Prostate gland (tissue), 2 donors: ENCODE measurements at regions not wholly inside any gene's neighbourhood (a gene's known extent, or its start where the extent isn't known, plus 50 kb on each side); places are given as distances from the start of the nearest gene placed in this dataset.

ENCODE experiments used
- DNase-seq: peaks from one replicate; pipeline ENCODE4 v3.0.0-alpha.2; 2019; ENCODE audit warnings: low spot score
- H3K27ac ChIP-seq, 2 donors: fragments of 200-600 bp; sonication (generic); 2 replicates each; pipeline ENCODE4 v1.5.1; 2017 to 2019
- H3K27me3 ChIP-seq: fragments of 200-600 bp; sonication (generic); replicated peaks from 2 replicates; pipeline ENCODE4 v1.5.1; 2019; ENCODE audit not compliant: insufficient read depth
- H3K36me3 ChIP-seq, 2 donors: fragments of 200-600 bp; sonication (generic); 1 replicate in 1 of 2; 2 replicates in 1 of 2; pipeline versions ENCODE4 v1.5.1 to v1.8.1; 2017 to 2019
- H3K4me1 ChIP-seq: fragments of 200-600 bp; sonication (generic); replicated peaks from 2 replicates; pipeline ENCODE4 v1.5.1; 2019
- H3K4me3 ChIP-seq, 2 donors: fragments of 200-600 bp; sonication (generic); 2 replicates each; pipeline ENCODE4 v1.5.1; 2017 to 2019
- H3K9me3 ChIP-seq: fragments of 200-600 bp; sonication (generic); 2 replicates; pipeline ENCODE4 v1.5.1; 2017
- CTCF ChIP-seq, 4 experiments: fragments of 200-600 bp in 2 of 4; fragments of 450-650 bp in 2 of 4; sonication (generic) in 2 of 4; IDR thresholded peaks; 1 replicate in 3 of 4; 2 replicates in 1 of 4; pipeline ENCODE4 v1.5.1; 2016 to 2019; ENCODE audit warnings: antibody characterized with exemption in 4 of 4, mild to moderate bottlenecking in 2 of 4, moderate library complexity in 2 of 4
- POLR2A ChIP-seq: fragments of 450-650 bp; IDR thresholded peaks from one replicate; pipeline ENCODE4 v1.6.1; 2016; ENCODE audit warnings: antibody characterized with exemption, mild to moderate bottlenecking
- POLR2AphosphoS5 ChIP-seq: sonication (generic); formaldehyde crosslinking; IDR thresholded peaks from one replicate; pipeline ENCODE4 v1.6.1; 2017; ENCODE audit warnings: antibody characterized with exemption
- WGBS: methylation state at CpG from one replicate; pipeline ENCODE4 v1.1.5; 2018; 5-methylcytosine and 5-hydroxymethylcytosine counted together
- intact Hi-C: fragments of 100-400 bp; cut with DNase I; formaldehyde crosslinking; loops from one replicate; pipeline ENCODE4 v1.14.2; 2022

GRCh38 chr12:47388712-47389111, 309.0 kb upstream of the AMIGO2 start:
- H3K27ac ChIP-seq: no peak overlapping the region
- no peaks in the 10 kb centered on the region for H3K9me3 ChIP-seq
- no peaks in the 10 kb centered on the region for H3K4me1 ChIP-seq
- TF ChIP-seq POLR2AphosphoS5 (no peak), CTCF (IDR thresholded peaks at IDR 0.05) (no peak), POLR2A (no peak)
- no peaks in the 10 kb centered on the region for H3K27me3 ChIP-seq
- H3K4me3 ChIP-seq: no peak overlapping the region
- 91% methylated on average over 7 of the region's 7 CpGs for WGBS
- no peak for DNase-seq
- intact Hi-C loops: no loop called here
- H3K36me3 ChIP-seq: no peaks in the 10 kb centered on the region

- intact Hi-C loops: no loop called here
- no peak for TF ChIP-seq POLR2A
- no peak for TF ChIP-seq CTCF (IDR thresholded peaks at IDR 0.05)
- TF ChIP-seq POLR2AphosphoS5: no peak
- 92% methylated on average over 1 of the region's 1 CpG for WGBS
- H3K4me3 ChIP-seq: no peak overlapping the region
- H3K27me3 ChIP-seq: no peaks in the 10 kb centered on the region
- no peaks in the 10 kb centered on the region for H3K4me1 ChIP-seq
- no peak overlapping the region for H3K27ac ChIP-seq
- DNase-seq: no peak
- no peaks in the 10 kb centered on the region for H3K9me3 ChIP-seq
- H3K36me3 ChIP-seq: no peaks in the 10 kb centered on the region
These were observed 308.2 kb upstream of the AMIGO2 start for GRCh38 chr12:47387994-47388393.

- Histone ChIP-seq H3K27ac (no peak overlapping the region), H3K27me3 (no peaks in the 10 kb centered on the region), H3K4me1 (no peaks in the 10 kb centered on the region), H3K4me3 (no peak overlapping the region), H3K9me3 (no peaks in the 10 kb centered on the region), H3K36me3 (no peaks in the 10 kb centered on the region)
- intact Hi-C loops: no loop called here
- no peak for DNase-seq
- WGBS: 73% methylated on average over 5 of the region's 5 CpGs
- no peak for TF ChIP-seq POLR2A
- TF ChIP-seq POLR2AphosphoS5: no peak
- no peak for TF ChIP-seq CTCF (IDR thresholded peaks at IDR 0.05)
These were observed 305.9 kb upstream of the AMIGO2 start for GRCh38 chr12:47385653-47386052.

- 50% methylated on average over 4 of the region's 4 CpGs for WGBS
- Histone ChIP-seq H3K36me3 (no peaks in the 10 kb centered on the region), H3K27ac (no peak overlapping the region), H3K9me3 (no peaks in the 10 kb centered on the region), H3K4me1 (no peaks in the 10 kb centered on the region), H3K27me3 (no peaks in the 10 kb centered on the region), H3K4me3 (no peak overlapping the region)
- DNase-seq: no peak
- intact Hi-C loops: no loop called here
- TF ChIP-seq CTCF (IDR thresholded peaks at IDR 0.05) (no peak), POLR2AphosphoS5 (no peak), POLR2A (no peak)
These were observed 304.2 kb upstream of the AMIGO2 start for GRCh38 chr12:47383942-47384341.

GRCh38 chr12:47382305-47382704, 302.5 kb upstream of the AMIGO2 start:
- no peaks in the 10 kb centered on the region for H3K36me3 ChIP-seq
- intact Hi-C loops: no loop called here
- no peak overlapping the region for H3K4me3 ChIP-seq
- WGBS: 69% methylated on average over 1 of the region's 1 CpG
- TF ChIP-seq POLR2AphosphoS5 (no peak), CTCF (IDR thresholded peaks at IDR 0.05) (no peak), POLR2A (no peak)
- no peak overlapping the region for H3K27ac ChIP-seq
- DNase-seq: no peak
- H3K9me3 ChIP-seq: no peaks in the 10 kb centered on the region
- no peaks in the 10 kb centered on the region for H3K27me3 ChIP-seq
- no peaks in the 10 kb centered on the region for H3K4me1 ChIP-seq
